WERI-Rb-1 (cell line): ENCODE measurements at regions not wholly inside any gene's neighbourhood (a gene's known extent, or its start where the extent isn't known, plus 50 kb on each side); places are given as distances from the start of the nearest gene placed in this dataset.

ENCODE experiments used
- DNase-seq: peaks from one replicate; pipeline ENCODE4 v3.0.0-alpha.2; 2020
- H3K27ac ChIP-seq: fragments of 250-450 bp; sonication (Bioruptor Pico); 2 replicates; pipeline ENCODE4 v1.5.1; 2020; ENCODE audit warnings: mild to moderate bottlenecking, moderate library complexity
- H3K27me3 ChIP-seq: fragments of 250-450 bp; sonication (Bioruptor Pico); 2 replicates; pipeline ENCODE4 v1.5.1; 2021; ENCODE audit warnings: mild to moderate bottlenecking, low read depth, moderate library complexity; ENCODE audit not compliant: insufficient read depth, severe bottlenecking
- H3K36me3 ChIP-seq: fragments of 250-450 bp; sonication (Bioruptor Pico); 2 replicates; pipeline ENCODE4 v1.5.1; 2020; ENCODE audit warnings: mild to moderate bottlenecking, moderate library complexity
- H3K4me3 ChIP-seq: 2 replicates; pipeline ENCODE4 v1.5.1; 2011; ENCODE audit warnings: low read depth, mild to moderate bottlenecking, control low read depth, low read length
- H3K9me3 ChIP-seq: fragments of 250-450 bp; sonication (Bioruptor Pico); 2 replicates; pipeline ENCODE4 v1.5.1; 2021; ENCODE audit warnings: mild to moderate bottlenecking, moderate library complexity; ENCODE audit not compliant: severe bottlenecking
- CTCF ChIP-seq: IDR thresholded peaks from 2 replicates; pipeline ENCODE4 v1.5.1; 2011; ENCODE audit warnings: low read depth, mild to moderate bottlenecking, control low read depth, inconsistent platforms, low read length

GRCh38 chr1:238248356-238248755 lies 357.6 kb upstream of the ZP4 start:
- Histone ChIP-seq H3K27ac (no peak overlapping the region), H3K9me3 (no peaks in the 10 kb centered on the region), H3K27me3 (no peaks in the 10 kb centered on the region), H3K36me3 (no peaks in the 10 kb centered on the region), H3K4me3 (no peak overlapping the region)
- no peak for DNase-seq
- TF ChIP-seq CTCF, result no peak

GRCh38 chr1:238242181-238242580 lies 351.5 kb upstream of the ZP4 start:
- Histone ChIP-seq H3K4me3 (no peak overlapping the region), H3K27ac (no peak overlapping the region), H3K27me3 (no peaks in the 10 kb centered on the region), H3K9me3 (no peaks in the 10 kb centered on the region), H3K36me3 (no peaks in the 10 kb centered on the region)
- no peak for DNase-seq
- TF ChIP-seq CTCF, result no peak

GRCh38 chr1:238241607-238242006 lies 350.9 kb upstream of the ZP4 start:
- no peak for DNase-seq
- no peak overlapping the region for H3K4me3 ChIP-seq
- no peaks in the 10 kb centered on the region for H3K36me3 ChIP-seq
- H3K9me3 ChIP-seq, result no peaks in the 10 kb centered on the region
- H3K27ac ChIP-seq, result no peak overlapping the region
- no peaks in the 10 kb centered on the region for H3K27me3 ChIP-seq
- no peak for TF ChIP-seq CTCF

GRCh38 chr1:238239343-238239742 lies 348.6 kb upstream of the ZP4 start:
- Histone ChIP-seq H3K27ac (no peak overlapping the region), H3K36me3 (no peaks in the 10 kb centered on the region), H3K9me3 (no peaks in the 10 kb centered on the region), H3K27me3 (no peaks in the 10 kb centered on the region), H3K4me3 (no peak overlapping the region)
- no peak for DNase-seq
- no peak for TF ChIP-seq CTCF

- no peak overlapping the region for H3K4me3 ChIP-seq
- no peaks in the 10 kb centered on the region for H3K9me3 ChIP-seq
- no peak overlapping the region for H3K27ac ChIP-seq
- no peak for DNase-seq
- H3K36me3 ChIP-seq, result no peaks in the 10 kb centered on the region
- no peaks in the 10 kb centered on the region for H3K27me3 ChIP-seq
- no peak for TF ChIP-seq CTCF
Observed at GRCh38 chr1:238233966-238234365, 343.2 kb upstream of the ZP4 start.

GRCh38 chr1:238232084-238232710 lies 341.5 kb upstream of the ZP4 start:
- no peak for TF ChIP-seq CTCF
- DNase-seq, result peak; percentile 38
- no peak overlapping the region for H3K27ac ChIP-seq

More at GRCh38 chr1:238232084-238232710, 341.5 kb upstream of the ZP4 start:
- Histone ChIP-seq H3K9me3 (no peaks in the 10 kb centered on the region), H3K4me3 (no peak overlapping the region), H3K36me3 (no peaks in the 10 kb centered on the region), H3K27me3 (no peaks in the 10 kb centered on the region)
